ENCODE measurements at regions not wholly inside any gene's neighbourhood (a gene's known extent, or its start where the extent isn't known, plus 50 kb on each side); places are given as distances from the start of the nearest gene placed in this dataset.

- TF ChIP-seq, protein P1, sequence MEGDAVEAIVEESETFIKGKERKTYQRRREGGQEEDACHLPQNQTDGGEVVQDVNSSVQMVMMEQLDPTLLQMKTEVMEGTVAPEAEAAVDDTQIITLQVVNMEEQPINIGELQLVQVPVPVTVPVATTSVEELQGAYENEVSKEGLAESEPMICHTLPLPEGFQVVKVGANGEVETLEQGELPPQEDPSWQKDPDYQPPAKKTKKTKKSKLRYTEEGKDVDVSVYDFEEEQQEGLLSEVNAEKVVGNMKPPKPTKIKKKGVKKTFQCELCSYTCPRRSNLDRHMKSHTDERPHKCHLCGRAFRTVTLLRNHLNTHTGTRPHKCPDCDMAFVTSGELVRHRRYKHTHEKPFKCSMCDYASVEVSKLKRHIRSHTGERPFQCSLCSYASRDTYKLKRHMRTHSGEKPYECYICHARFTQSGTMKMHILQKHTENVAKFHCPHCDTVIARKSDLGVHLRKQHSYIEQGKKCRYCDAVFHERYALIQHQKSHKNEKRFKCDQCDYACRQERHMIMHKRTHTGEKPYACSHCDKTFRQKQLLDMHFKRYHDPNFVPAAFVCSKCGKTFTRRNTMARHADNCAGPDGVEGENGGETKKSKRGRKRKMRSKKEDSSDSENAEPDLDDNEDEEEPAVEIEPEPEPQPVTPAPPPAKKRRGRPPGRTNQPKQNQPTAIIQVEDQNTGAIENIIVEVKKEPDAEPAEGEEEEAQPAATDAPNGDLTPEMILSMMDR (IDR thresholded peaks at IDR 0.05) = no peak
- TF ChIP-seq POLR2A (IDR thresholded peaks at IDR 0.05) = no peak
Measured at GRCh38 chr1:173417563-173417962, 59.6 kb upstream of the PRDX6 start.

Measured in adrenal gland (tissue), 5 donors.